ENCODE measurements at regions not wholly inside any gene's neighbourhood (a gene's known extent, or its start where the extent isn't known, plus 50 kb on each side); places are given as distances from the start of the nearest gene placed in this dataset.

DNA sequence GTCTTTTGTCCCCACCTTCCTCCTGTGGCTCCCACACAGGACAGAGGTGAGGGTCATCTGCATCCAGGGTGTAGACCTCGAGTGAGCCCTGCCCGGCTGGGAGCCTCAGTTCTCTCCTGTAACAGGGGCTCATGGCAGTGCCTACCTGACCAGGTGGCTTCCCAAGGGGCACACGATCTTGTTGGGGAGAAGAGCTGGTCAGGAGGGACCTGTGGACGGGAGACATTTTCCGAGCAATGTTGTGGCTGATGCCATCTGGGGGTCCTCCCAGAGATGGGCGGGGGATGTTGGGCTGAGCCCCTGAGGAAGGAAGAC is 51.9 kb downstream of the CEBPB start:
- no peak for DNase-seq (ENCODE audit: low read depth)

- DNase-seq (ENCODE audit: low read depth): no peak
These were observed 52.4 kb downstream of the CEBPB start for GRCh38 chr20:50242863-50243609.

DNA sequence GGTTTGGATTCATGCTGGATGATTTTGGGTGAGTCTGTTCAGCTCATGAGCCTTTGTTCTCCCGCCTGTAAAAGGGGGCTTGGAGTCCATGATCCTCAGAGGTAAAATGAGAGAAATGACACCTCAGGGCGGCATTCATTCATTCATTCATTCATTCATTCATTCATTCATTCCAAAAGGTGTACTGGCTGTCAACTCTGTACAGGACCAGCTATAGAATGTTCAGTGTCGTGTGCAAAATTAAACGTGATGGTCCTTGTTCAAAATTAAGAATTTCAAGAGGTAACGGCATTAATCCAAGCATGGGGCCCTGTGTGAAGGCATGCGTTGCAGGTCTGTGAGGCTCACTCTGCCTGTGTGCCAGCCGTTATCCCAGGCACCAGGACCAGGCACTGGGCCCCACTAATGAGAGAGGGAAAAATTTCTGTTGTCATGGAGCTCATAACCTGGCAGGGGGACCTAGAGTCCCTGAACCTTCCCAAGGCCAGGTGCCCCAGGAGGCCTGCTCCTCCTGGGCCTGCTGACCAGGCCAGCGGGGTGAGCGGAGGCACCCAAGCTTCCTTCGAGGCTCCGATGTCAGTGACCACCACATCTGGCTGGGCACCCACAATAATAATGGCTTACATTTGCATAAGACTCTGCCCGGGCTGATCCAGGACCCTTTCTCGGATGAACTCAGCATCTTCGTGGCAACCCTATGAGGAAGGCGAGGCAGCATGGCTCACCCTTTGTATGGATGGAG is 53.2 kb downstream of the CEBPB start:
- no peak for DNase-seq (ENCODE audit: low read depth)

GRCh38 chr20:50244352-50245149 is 53.9 kb downstream of the CEBPB start:
- no peak for DNase-seq (ENCODE audit: low read depth)

DNA sequence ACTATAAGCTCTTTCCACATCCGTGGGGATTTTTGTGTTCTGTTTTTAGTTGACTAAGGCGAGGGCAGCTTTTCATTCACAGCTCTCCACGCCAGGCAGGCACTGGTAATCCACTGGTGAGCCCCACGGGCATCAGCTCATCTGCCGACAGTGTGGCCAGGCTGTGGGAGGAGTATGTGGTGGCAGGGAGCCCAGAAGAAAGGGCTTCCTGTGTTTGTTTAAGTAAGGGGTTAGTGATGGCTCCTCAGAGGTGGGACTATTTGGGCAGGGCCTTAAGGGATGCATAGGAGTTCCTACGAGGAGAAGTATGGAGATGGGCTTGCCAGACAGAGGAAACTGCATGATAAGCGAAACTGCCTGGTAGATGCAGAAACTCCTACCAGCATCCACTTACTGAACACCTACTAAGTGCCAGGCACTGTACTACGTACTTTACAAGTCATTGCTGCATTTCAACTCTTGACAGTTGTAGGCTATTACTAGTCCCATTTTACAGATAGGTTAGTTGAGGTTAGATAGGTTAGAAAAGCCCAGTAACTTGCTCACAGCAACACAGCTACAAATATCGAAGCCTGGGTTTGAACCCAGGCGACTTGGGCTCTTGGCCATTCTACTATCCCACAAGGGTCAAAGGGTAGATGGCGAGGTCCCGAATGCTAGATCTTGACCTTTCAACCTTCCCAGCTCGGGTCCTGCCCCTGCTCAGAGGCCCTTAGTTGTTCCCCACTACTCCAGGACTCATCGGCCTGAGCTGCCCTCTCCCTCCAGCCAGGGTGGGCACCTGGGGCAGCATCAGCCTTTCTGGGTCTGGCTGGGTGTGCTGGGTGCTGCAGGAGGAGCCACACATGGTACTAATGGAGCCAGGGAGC is 55.1 kb downstream of the CEBPB start:
- no peak for DNase-seq (ENCODE audit: low read depth)

DNA sequence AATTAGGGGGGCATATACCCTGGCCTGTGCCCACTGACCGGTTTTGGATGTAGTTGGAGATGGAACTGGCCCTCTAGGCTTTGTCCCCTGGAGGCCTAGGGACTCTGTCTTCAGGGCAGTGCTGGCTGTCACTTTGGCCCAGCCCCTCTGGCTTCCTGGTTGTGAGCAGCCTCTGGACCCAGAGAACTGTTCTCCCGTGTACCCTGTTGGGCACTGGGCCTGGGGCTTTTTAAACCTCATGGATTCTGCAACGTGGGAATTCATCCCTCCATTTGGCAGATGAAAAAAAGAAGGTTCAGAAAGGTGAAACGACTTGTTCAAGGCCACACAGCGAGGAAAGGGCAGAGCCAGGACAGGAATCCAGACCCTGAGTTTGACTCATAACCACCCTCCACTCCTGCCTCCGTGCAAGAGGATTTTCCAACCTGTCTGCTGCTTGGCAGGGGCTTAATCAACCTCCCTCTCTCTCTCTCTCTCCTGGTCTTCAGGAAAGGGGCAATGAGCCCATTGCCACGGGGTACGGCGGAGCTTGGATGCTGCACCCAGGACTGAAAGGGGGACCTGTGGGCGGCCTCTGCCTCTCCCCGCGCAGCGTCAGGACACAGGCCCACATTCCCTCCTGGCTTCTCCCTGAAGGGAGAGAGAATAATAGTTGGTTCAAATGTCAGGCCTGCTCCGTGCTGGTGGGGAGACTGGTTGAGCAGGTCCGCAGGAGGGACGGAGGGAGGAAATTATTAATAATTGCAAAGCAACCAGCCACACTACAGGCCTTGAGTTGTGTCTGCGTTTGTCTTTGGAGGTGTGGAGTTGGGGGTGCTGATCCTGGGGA is 56.0 kb downstream of the CEBPB start:
- no peak for DNase-seq (ENCODE audit: low read depth)

- DNase-seq (ENCODE audit: low read depth): no peak
These were observed 56.8 kb downstream of the CEBPB start for GRCh38 chr20:50247196-50248094.

GRCh38 chr20:50248104-50248641 is 57.5 kb downstream of the CEBPB start:
- no peak for DNase-seq (ENCODE audit: low read depth)

GRCh38 chr20:50249447-50250388 is 59.1 kb downstream of the CEBPB start:
- no peak for DNase-seq (ENCODE audit: low read depth)

GRCh38 chr20:50250679-50251382 is 60.2 kb downstream of the CEBPB start:
- no peak for DNase-seq (ENCODE audit: low read depth)

DNA sequence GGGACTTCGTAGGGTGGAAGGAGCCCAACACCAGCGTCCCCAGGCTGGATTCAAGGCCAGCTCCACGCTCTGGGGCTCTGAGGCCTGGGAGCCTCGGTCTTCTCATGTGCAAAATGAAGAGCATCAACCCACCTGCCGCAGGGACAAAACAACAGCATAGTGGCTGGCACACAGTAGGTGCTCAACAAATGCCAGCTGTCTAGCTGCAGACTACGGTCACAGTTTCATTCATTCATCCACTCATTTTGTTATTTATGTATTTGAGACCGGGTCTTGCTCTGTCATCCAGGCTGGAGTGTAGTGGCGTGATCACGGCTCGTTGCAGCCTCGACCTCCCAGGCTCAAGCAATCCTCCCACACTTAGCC is 60.7 kb downstream of the CEBPB start:
- DNase-seq (ENCODE audit: low read depth): no peak

DNA sequence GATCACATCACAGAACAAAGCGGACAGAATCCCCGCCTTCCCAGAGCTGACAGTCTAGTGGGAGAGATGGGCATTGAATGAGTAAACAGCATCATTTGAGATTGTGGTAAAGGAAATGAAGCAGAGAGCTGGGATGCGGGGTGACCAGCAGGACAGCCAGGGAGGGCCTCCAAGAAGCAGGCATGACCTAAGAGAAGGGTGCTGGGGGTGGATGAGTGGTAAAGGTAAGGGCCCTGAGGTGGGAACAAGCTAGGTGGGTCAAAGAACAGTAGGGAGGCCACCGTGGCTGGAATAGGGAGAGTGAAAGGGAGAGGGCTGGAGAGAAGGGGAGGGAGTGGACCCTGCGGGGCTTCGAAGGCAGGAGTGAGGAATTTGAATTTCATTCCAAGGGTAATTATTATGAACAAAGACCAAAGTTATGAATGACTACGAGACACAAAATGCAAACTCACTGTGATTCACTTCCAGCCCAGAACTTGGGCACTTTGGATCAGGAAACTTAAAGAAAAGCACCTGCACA is 61.4 kb downstream of the CEBPB start:
- DNase-seq (ENCODE audit: low read depth): no peak

DNA sequence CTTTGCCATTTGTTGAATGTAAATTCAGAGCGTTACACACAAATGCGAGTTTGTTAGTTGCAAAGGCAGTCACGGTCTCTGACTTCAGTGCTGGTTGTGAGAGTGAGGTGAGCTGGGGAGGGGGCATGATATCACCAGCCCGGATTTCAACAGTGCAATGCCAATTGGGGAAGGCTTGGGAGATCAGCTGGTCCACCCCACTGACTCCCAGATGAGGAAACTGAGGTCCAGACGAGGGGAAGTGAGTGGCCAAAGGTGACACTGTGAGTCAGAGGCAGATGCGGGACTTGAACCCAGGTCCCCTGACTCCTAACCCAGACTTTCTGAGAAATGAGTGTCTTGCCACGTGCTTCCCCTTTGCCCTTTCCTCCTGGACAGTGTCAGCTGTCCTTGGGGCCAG is 62.1 kb downstream of the CEBPB start:
- DNase-seq (ENCODE audit: low read depth): no peak

DNA sequence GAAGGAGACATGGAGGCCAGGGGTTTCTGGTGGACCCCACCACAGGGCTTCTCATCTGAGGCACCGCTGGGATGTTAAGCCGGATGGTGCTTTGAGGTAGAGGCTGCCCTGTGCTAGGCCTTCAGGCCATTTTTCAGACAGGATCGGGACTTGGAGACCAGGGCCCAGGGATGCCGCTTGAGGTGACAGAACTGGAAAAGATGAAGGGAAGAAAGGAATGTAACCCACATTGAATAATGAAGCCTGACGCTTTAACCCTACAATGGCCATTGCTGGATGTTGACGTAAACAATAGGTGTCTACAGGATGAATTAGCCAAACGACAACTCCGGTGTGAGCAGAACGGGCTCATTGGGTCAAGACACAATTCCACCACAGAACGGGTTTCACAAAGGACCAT is 62.5 kb downstream of the CEBPB start:
- no peak for DNase-seq (ENCODE audit: low read depth)

DNA sequence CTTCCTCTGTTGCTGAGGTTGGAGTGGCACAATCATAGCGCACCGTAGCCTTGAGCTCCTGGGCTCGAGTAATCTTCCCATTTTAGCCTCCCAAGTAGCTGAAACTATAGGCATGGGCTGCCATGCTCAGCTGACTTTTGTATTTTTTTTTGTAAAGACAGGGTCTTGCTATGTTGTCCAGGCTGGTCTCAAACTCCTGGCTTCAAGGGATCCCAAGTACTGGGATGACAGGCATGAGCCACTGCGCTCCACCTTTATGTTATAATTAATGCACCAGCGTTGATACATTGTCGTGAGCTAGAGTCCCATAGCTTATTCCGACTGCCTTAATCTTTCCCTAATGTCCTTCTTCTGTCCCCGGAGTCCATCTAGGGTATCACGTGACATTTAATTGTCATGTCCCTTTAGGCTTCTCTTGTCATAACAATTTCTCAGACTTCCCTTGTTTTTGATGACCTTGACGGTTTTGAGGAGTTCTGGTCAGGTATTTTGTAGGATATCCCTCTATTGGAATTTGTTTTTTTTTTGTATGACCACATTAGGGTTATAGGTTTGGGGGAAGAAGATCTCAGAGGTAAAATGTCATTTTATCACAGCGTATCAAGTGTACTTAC is 63.9 kb downstream of the CEBPB start:
- no peak for DNase-seq (ENCODE audit: low read depth)

GRCh38 chr20:50256577-50256976 is 65.9 kb downstream of the CEBPB start:
- no peak for DNase-seq (ENCODE audit: low read depth)

DNA sequence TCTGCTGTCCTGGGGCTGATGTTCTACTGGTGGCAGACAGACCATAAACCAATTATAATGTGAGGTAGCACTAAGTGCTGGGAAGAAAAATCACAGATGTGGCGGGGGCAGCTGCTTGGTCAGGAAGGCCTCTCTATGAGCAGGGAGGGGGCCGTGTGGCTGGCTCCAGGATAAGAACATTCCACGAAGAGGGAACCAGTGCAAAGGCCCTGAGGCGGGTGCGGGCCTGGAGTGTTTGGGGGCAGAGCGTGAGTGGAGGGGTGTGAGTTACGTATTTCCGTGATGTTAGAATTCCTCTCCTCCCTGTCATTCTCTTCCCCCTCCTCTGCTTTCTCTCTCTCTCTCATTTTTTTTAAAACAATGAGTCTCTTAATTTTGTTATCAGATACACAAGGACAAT is 67.2 kb downstream of the CEBPB start:
- no peak for DNase-seq (ENCODE audit: low read depth)

Data from activated T-helper 9 cell treated with anti-CD3 and anti-CD28 coated beads, Interleukin-2, amount 50 U/mL, for 16 hours (primary cell).